GM12878 (cell line): ENCODE measurements at regions not wholly inside any gene's neighbourhood (a gene's known extent, or its start where the extent isn't known, plus 50 kb on each side); places are given as distances from the start of the nearest gene placed in this dataset.

Experiments used
- ATAC-seq: fragments of 200-7000 bp; cut with Tn5 transposase; 3 replicates; pipeline ENCODE4 v1.9.1; 2020; ENCODE audit warnings: mild to moderate bottlenecking, moderate library complexity
- BruUV-seq: library from RNA; stranded (reverse); fragments of 400-500 nt; replicated peaks from 2 replicates; lab custom pipeline; 2021; lab: Mats Ljungman, UMichigan
- CTCF ChIA-PET: fragments of 300-600 bp; sonication (Branson Sonifier 250); formaldehyde crosslinking; extraction: SDS; loops from one replicate; lab custom pipeline; 2021; ENCODE audit warnings: inconsistent platforms; lab: Yijun Ruan, JAX
- POLR2A ChIA-PET: fragments of 350-600 bp; formaldehyde crosslinking; extraction: SDS; loops from one replicate; lab custom pipeline; 2021; ENCODE audit warnings: inconsistent platforms; lab: Charles Lee
- RAD21 ChIA-PET: fragments of 300-600 bp; sonication (Branson Sonifier 250); formaldehyde crosslinking; loops from one replicate; lab custom pipeline; 2023; ENCODE audit warnings: antibody characterized with exemption; ENCODE audit not compliant: unreplicated experiment; lab: Charles Lee
- SMC1A ChIA-PET: fragments of 300-600 bp; sonication (Branson Sonifier 250); formaldehyde crosslinking; loops from one replicate; lab custom pipeline; 2023; ENCODE audit not compliant: unreplicated experiment, uncharacterized antibody; lab: Charles Lee
- DNase-seq: peaks from one replicate; pipeline ENCODE4 v3.0.0-alpha.2; 2011; ENCODE audit warnings: low read depth, low spot score
- FAIRE-seq: peaks from 3 replicates; lab custom pipeline; 2011; peaks lifted over from hg19 to GRCh38; lab: Jason Lieb, UNC
- H2AFZ ChIP-seq: 2 replicates; pipeline ENCODE4 v1.6.0; 2011; ENCODE audit warnings: low read depth, low read length, control low read depth; ENCODE audit not compliant: control insufficient read depth
- H3K27ac ChIP-seq: 2 replicates; pipeline ENCODE4 v1.5.1; 2011; ENCODE audit warnings: control low read depth; ENCODE audit not compliant: control insufficient read depth, insufficient read depth
- H3K27me3 ChIP-seq, 2 experiments: replicated peaks in 1 of 2; 2 replicates each; pipeline versions ENCODE4 v1.6.0 to v1.6.1; 2011; ENCODE audit warnings: low read length in 1 of 2; ENCODE audit not compliant: control insufficient read depth in 2 of 2, insufficient read depth in 2 of 2
- H3K36me3 ChIP-seq, 2 experiments: 2 replicates each; pipeline ENCODE4 v1.5.1; 2011; ENCODE audit warnings: low read length in 1 of 2; ENCODE audit not compliant: control insufficient read depth in 2 of 2, insufficient read depth in 2 of 2
- H3K4me1 ChIP-seq: 2 replicates; pipeline ENCODE4 v1.6.1; 2011; ENCODE audit warnings: mild to moderate bottlenecking, low read length, moderate library complexity, mixed read lengths; ENCODE audit not compliant: control insufficient read depth, insufficient read depth
- H3K4me2 ChIP-seq: 2 replicates; pipeline ENCODE4 v1.6.0; 2011; ENCODE audit warnings: control low read depth; ENCODE audit not compliant: control insufficient read depth, insufficient read depth
- H3K4me3 ChIP-seq: fragments of 200-600 bp; sonication (generic); 2 replicates; pipeline ENCODE4 v1.5.1; 2016
- H3K79me2 ChIP-seq: 2 replicates; pipeline ENCODE4 v1.6.0; 2011; ENCODE audit warnings: low read length; ENCODE audit not compliant: control insufficient read depth, insufficient read depth
- H3K9ac ChIP-seq: 2 replicates; pipeline ENCODE4 v1.8.0; 2011; ENCODE audit warnings: low read length, control low read depth, mixed read lengths; ENCODE audit not compliant: control insufficient read depth, insufficient read depth
- H3K9me3 ChIP-seq: replicated peaks from 3 replicates; pipeline ENCODE4 v1.5.1; 2011; ENCODE audit warnings: mild to moderate bottlenecking, low read length; ENCODE audit not compliant: control insufficient read depth, insufficient read depth
- H4K20me1 ChIP-seq: 2 replicates; pipeline ENCODE4 v1.6.0; 2011; ENCODE audit not compliant: control insufficient read depth, insufficient read depth
- BACH1 ChIP-seq: fragments of 450-650 bp; IDR thresholded peaks from 2 replicates; pipeline ENCODE4 v1.6.1; 2017; ENCODE audit warnings: mild to moderate bottlenecking, borderline replicate concordance
- BMI1 ChIP-seq: fragments of 450-650 bp; IDR thresholded peaks from 2 replicates; pipeline ENCODE4 v1.6.1; 2016; ENCODE audit warnings: mild to moderate bottlenecking, moderate library complexity, borderline replicate concordance
- BRCA1 ChIP-seq: IDR thresholded peaks from 2 replicates; pipeline ENCODE4 v1.6.1; 2011; ENCODE audit warnings: low read depth, low read length, improper control_type of control experiment
- CREM ChIP-seq: IDR thresholded peaks from 2 replicates; pipeline ENCODE4 v1.6.1; 2014; ENCODE audit warnings: antibody characterized with exemption, low read depth
- KAT2A ChIP-seq: conservative IDR thresholded peaks from 2 replicates; pipeline ENCODE4 v1.6.1; 2011; ENCODE audit warnings: low read depth, low read length; ENCODE audit not compliant: control insufficient read depth
- NFYB ChIP-seq: IDR thresholded peaks from 2 replicates; pipeline ENCODE4 v1.6.1; 2011; ENCODE audit warnings: low read depth, mild to moderate bottlenecking, low read length, improper control_type of control experiment, moderate library complexity; ENCODE audit not compliant: insufficient read depth
- PAX8 ChIP-seq: fragments of 450-650 bp; IDR thresholded peaks from 2 replicates; pipeline ENCODE4 v1.6.1; 2017; ENCODE audit warnings: mild to moderate bottlenecking, moderate library complexity
- RBBP5 ChIP-seq: fragments of 200-600 bp; sonication (generic); conservative IDR thresholded peaks from 2 replicates; pipeline ENCODE4 v1.6.1; 2016
- RUNX3 ChIP-seq: IDR thresholded peaks from 2 replicates; pipeline ENCODE4 v1.6.1; 2012; ENCODE audit warnings: low read length, inconsistent platforms
- SMAD5 ChIP-seq: IDR thresholded peaks from 2 replicates; pipeline ENCODE4 v1.6.1; 2016; ENCODE audit warnings: antibody characterized with exemption, low read depth
- WGBS: methylation state at CpG from one replicate; pipeline ENCODE4 v1.1.6; 2016; ENCODE audit warnings: low lambda C conversion rate; ENCODE audit not compliant: insufficient replicate concordance, insufficient coverage; ENCODE audit errors: missing lambda C conversion rate; 5-methylcytosine and 5-hydroxymethylcytosine counted together
- in situ Hi-C: fragments of 300-500 bp; cut with MboI; formaldehyde crosslinking; loops from 9 replicates; pipeline ENCODE4 v1.14.3; 2018; ENCODE audit warnings: mixed read lengths
- intact Hi-C: fragments of 100-400 bp; cut with micrococcal nuclease; formaldehyde crosslinking; loops from one replicate; pipeline ENCODE4 v1.14.2; 2022; ENCODE audit not compliant: unreplicated experiment
- TF ChIP-seq, protein P1 (sequence below): fragments of 450-650 bp; formaldehyde crosslinking; IDR thresholded peaks from 2 replicates; pipeline ENCODE4 v1.5.0; 2022; ENCODE audit warnings: mild to moderate bottlenecking, missing genetic modification characterization

- H3K27me3 ChIP-seq = no peaks in the 10 kb centered on the region; a peak in 1 of 4 replicates
- no peaks in the 10 kb centered on the region for H3K9me3 ChIP-seq
- H4K20me1 ChIP-seq = no peaks in the 10 kb centered on the region
- no TSS peak for BruUV-seq
- no peak overlapping the region for H3K4me2 ChIP-seq
- TF ChIP-seq PAX8 (no peak), NFYB (no peak), RUNX3 (no peak), BMI1 (no peak), RBBP5 (no peak), CREM (no peak), BACH1 (no peak)
- ChIA-PET RAD21 (interaction anchor here (1.5 kb wide), 1 partner anchor 283 kb away, joined by 3 read pairs; no protein-coding TSS in a partner anchor), CTCF (no interaction called here), POLR2A (no interaction called here), SMC1A (no interaction called here)
- DNase-seq = no peak
- no peak overlapping the region for H3K27ac ChIP-seq
- H3K9ac ChIP-seq = no peak overlapping the region
- in situ Hi-C loops = no loop called here
- no peak for ATAC-seq
- H3K36me3 ChIP-seq = no peaks in the 10 kb centered on the region
- 73% methylated on average over 1 of the region's 1 CpG for WGBS
- no peak overlapping the region for H2AFZ ChIP-seq
- no peaks in the 10 kb centered on the region for H3K4me1 ChIP-seq
- H3K4me3 ChIP-seq = no peak overlapping the region
- no peak for FAIRE-seq
- no peaks in the 10 kb centered on the region for H3K79me2 ChIP-seq
- intact Hi-C loops = no loop called here
Measured at GRCh38 chr9:115240676-115241075, 122.7 kb upstream of the TNC start.

DNA sequence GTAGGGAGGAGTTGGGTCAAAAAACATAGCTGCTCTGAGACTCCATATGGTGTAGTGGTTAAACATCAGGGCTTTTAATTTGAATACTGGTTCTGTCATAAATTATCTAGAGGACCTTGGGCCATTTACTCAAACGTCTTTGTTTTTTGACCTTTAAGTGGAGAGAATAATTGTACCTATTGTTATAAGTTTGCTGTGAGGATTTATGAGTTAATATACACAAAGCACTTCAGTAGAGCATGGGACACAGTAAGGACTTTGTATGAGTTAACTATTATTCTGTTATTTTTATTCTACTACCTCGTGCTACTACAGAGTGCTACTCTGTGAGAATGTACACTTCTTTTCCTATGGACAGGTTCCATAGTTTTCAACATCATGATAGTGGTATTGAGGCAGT lies 123.7 kb upstream of the TNC start:
- RAD21 ChIA-PET = interaction anchor here (1.5 kb wide), 1 partner anchor 282 kb away, joined by 3 read pairs; no protein-coding TSS in a partner anchor
- no peaks in the 10 kb centered on the region for H3K27me3 ChIP-seq
- SMC1A ChIA-PET = interaction anchor here (0.6 kb wide), 1 partner anchor 597 kb away, joined by 4 read pairs; no protein-coding TSS in a partner anchor
- H3K79me2 ChIP-seq = no peaks in the 10 kb centered on the region
- no TSS peak for BruUV-seq
- TF ChIP-seq BRCA1 (no peak), CREM (no peak), SMAD5 (no peak), KAT2A (no peak)
- TF ChIP-seq, protein P1, sequence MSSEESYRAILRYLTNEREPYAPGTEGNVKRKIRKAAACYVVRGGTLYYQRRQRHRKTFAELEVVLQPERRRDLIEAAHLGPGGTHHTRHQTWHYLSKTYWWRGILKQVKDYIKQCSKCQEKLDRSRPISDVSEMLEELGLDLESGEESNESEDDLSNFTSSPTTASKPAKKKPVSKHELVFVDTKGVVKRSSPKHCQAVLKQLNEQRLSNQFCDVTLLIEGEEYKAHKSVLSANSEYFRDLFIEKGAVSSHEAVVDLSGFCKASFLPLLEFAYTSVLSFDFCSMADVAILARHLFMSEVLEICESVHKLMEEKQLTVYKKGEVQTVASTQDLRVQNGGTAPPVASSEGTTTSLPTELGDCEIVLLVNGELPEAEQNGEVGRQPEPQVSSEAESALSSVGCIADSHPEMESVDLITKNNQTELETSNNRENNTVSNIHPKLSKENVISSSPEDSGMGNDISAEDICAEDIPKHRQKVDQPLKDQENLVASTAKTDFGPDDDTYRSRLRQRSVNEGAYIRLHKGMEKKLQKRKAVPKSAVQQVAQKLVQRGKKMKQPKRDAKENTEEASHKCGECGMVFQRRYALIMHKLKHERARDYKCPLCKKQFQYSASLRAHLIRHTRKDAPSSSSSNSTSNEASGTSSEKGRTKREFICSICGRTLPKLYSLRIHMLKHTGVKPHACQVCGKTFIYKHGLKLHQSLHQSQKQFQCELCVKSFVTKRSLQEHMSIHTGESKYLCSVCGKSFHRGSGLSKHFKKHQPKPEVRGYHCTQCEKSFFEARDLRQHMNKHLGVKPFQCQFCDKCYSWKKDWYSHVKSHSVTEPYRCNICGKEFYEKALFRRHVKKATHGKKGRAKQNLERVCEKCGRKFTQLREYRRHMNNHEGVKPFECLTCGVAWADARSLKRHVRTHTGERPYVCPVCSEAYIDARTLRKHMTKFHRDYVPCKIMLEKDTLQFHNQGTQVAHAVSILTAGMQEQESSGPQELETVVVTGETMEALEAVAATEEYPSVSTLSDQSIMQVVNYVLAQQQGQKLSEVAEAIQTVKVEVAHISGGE = no peak
- ATAC-seq (no peak), DNase-seq (no peak), FAIRE-seq (no peak)
- intact Hi-C loops (no loop called here), in situ Hi-C loops (no loop called here)
- no peak overlapping the region for H3K9ac ChIP-seq
- 2% methylated on average over 2 of the region's 2 CpGs for WGBS
- no peaks in the 10 kb centered on the region for H3K4me1 ChIP-seq
- no peak overlapping the region for H2AFZ ChIP-seq
- no peaks in the 10 kb centered on the region for H4K20me1 ChIP-seq
- CTCF ChIA-PET = no interaction called here
- no peak overlapping the region for H3K4me3 ChIP-seq
- POLR2A ChIA-PET = no interaction called here
- no peaks in the 10 kb centered on the region for H3K9me3 ChIP-seq
- H3K4me2 ChIP-seq = no peak overlapping the region
- H3K36me3 ChIP-seq = no peaks in the 10 kb centered on the region
- no peak overlapping the region for H3K27ac ChIP-seq
